GM21390 (cell line): ENCODE measurements at regions not wholly inside any gene's neighbourhood (a gene's known extent, or its start where the extent isn't known, plus 50 kb on each side); places are given as distances from the start of the nearest gene placed in this dataset.

Experiments
- ATAC-seq: cut with Tn5 transposase; IDR thresholded peaks from one replicate; pipeline ENCODE4 v1.9.1; 2021; ENCODE audit not compliant: unreplicated experiment

GRCh38 chr6:21807299-21808044, 213.9 kb downstream of the SOX4 start:
- ATAC-seq, result no peak

- no peak for ATAC-seq
Measured at GRCh38 chr6:21808045-21808470, 214.5 kb downstream of the SOX4 start.

GRCh38 chr6:21808551-21809242, 215.1 kb downstream of the SOX4 start:
- ATAC-seq, result no peak

DNA sequence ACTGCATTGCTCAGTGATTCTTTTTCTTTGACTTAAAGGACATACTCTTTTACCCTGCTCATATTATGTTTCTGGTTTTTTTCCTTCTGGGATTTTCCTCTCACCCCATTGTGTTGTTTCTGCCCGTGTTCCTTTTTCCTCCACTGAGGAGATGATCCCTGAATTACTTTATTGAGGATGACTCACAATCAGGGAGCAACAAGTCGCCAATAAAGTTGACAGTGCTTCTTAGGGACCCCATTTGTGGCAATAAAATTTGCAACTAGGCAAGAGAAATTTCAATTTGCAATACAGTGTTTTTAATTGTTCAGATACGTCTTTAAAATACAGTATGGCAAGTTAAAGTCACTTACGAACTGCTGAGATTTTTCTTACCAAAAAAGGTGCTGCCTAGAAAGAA, 217.9 kb downstream of the SOX4 start:
- no peak for ATAC-seq

DNA sequence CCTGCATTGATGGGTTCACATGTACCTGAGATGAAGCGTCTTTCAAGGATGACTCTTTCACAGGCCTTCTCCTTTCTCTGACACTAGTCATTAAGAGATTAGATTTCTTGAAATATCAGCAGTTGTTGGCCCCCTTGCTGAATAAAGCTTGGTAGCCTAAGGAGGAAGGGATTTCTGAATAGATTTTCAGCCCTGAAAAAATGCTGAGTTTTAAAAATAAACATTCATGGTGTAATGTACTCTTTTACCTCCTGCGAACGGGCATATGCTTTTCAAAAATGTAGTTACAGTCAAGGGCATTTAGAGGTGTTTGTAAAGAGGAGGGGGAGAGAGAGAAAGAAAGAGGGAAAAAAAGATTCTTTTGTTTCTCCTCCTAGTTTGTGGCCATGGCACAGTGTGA, 222.7 kb downstream of the SOX4 start:
- no peak for ATAC-seq

DNA sequence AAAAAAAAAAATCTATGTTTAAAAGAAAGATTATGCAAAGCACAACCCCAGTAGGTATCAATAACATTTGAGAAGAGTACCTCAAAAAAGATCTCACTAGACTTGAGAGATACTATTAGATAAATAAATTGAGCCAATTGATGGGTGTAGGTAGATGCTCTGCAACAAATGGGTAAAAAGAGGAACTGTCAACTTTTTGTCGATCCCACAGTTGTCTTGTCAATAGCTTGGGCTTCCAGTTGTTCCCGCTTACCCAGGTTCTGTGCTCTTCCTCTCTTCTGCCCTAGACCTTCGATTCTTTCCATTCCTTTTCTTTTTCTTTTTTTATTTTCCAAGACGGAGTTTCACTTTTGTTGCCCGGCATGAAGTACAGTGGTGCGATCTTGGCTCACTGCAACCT, 226.9 kb downstream of the SOX4 start:
- ATAC-seq, result no peak

DNA sequence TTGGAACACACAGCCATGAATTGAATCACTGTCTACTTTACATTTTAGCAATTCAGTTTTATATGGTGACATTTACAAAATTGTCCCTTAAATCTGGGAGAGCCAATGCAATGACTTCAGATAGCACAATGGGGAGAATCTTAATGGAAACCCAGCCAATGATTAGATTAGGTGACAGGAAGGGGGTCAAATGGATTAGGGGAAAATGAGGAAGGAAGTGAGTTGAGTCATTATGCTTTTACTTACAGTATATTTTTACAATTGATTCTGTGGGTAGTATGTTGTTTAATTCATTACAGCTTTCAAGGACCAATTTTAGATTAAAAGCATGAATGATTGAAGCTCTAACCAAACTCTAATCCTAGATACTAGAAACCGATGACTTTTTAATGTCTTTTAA, 229.8 kb downstream of the SOX4 start:
- no peak for ATAC-seq

DNA sequence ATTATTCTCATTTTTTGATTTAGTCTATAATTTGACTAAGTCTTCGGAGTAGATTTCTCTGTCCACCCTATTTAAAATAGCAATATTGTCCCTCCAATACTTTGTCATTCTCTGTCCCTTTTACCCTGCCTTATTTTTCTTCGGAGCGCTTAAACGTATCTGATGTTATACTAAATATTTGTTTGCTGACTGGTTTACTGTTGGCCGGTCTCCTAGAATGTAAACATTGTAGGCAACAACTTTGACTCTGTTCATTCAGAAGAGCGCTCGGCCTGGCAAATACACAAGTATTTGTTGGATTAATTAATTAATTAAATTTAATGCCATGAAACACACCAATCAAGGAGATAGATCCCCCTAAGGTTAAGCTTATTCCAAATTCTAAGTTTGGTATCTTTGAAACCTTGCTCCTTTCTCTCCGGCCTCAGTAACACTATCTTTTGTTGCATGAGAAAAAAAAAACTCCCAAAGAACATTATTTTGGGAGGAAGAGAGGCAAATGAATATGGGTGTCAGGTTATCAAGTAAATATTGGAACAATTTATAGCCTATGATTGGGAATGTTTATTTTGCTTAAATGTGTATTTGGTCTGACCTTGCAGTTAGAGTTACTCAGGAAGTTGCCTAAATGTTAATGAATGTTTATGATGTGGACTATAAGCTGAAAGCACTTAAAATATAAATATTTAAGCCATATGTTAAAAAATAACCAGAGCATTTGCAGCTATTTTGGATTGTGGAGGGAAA, 231.1 kb downstream of the SOX4 start:
- no peak for ATAC-seq

DNA sequence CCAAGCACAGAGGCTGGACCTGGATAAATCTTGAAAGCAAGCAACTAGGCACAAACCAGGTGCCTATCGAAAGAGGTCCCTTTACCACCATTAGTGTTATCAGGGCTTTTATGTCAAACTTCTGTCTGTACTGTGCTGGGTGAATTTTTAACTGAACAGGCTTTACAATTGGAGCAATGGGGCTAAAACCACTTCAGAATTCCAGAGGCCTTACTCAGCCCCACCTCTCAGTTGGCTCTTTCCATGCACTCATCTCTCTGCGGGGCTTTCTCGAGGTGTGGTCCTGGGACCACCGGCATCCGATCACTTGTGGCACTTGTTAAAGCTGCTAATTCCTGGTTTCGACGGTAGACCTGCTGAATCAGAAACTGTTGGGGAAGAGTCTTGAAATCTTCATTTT, 232.5 kb downstream of the SOX4 start:
- ATAC-seq, result no peak

GRCh38 chr6:21826904-21827303, 233.4 kb downstream of the SOX4 start:
- ATAC-seq, result no peak

DNA sequence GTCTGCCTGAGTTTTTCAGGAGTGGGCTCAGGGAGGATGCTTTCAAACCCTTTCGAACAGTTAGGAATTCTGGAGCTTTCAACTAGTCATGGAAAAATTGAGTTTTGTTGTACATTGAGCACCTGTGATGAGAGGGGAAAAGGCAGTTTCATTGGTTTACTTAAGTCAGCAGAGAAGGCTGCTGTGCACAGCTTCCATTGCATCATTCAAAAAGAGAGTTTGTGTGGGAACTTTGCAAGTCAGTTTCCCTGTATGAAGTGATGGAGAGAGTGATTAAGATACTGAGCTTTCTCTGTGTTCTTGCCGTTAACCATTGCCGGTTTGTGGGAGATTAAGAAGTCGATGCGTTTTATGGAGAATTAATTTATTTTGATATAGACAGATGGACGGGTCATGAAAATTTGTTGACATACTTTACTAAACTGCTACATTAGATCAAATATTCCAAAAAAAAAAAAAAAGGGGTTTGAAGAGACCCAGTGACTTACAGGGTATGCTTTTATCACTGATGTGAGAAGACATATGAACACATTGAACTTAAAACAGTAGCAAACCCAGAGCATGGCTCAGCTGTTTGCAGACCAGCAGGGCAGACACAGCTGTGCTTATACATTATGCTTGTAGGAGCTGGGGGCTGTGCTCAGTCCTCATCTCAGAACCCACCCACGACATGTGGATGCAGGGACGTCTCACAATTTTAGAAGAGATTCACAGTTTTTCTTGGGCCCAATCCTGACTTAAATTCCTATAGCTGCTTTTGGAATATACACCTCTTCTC, 234.1 kb downstream of the SOX4 start:
- ATAC-seq, result no peak

DNA sequence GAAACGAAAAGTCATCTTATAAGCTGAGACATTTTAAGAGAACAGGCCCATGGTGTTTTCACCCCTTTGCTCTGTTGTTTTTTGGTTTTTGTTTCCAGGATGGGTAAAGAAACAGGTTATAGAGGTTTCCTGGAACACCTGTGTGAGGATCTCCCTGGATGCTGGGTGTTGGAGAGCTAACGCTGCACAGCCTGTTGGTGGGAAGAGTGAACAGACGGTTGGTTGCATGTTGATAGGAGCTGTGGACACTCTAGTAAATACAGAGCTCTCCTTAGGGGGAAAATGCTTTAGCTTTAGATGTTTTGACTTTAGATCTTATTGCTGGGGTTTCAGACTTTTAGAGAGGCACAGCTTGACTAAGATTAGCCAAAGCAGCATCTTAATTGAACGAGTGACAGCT, 235.2 kb downstream of the SOX4 start:
- no peak for ATAC-seq

- ATAC-seq, result no peak
Measured at GRCh38 chr6:21829126-21829525, 235.6 kb downstream of the SOX4 start.

DNA sequence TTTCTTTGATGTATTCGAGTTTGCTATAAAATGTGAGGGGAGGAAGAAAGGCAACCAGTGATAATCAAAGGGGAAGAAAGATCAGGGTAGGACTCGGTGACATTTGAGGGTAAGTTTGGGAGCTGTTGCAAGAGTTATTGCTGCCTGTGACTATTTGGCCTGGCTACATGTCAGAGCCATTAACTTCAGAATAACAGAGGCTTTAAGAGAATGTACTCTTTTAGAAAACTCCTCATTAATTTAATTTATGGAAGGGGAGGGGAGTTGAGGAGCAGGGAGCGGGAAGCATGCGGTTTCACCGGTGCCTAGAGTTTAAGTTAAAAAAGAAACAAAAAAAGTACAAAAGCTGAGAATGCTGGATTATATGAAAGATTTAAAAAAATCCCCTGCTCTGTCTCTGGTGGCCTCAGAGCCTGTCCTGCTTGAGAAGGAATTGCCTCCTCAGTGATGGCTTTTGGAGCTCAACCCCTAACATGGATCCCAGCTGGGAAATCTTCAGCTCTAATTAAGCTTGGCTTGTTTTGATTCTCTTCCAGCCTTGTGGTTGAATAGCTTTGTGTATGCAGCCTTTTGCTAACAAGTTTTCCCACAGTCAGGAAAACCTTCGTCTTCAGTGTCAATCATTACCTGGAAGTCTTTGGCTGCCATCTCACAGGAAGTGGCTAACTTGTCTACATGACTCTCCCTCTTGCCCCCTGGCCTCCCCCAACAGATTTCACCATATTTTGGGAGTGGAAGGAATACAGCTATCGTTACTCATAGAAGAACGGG, 238.2 kb downstream of the SOX4 start:
- ATAC-seq, result no peak

DNA sequence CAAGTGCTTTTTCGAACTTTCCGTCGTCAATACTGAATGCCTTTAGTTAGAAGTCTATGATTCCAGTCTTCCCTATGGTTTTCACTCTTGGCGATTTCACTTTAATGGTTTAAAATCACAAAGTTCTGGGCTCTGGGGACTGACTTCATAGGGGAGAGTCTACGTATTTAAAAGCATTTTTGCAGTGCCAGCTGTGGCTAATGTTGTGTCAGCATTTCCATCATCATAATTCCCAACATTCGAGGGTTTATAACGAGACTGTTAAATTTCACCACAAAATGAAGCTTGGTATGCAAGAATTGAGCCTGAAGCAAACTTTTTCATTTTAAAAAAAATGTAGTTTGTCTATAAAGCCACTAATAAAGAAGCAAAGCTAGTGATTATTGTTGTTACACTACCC, 242.7 kb downstream of the SOX4 start:
- no peak for ATAC-seq

DNA sequence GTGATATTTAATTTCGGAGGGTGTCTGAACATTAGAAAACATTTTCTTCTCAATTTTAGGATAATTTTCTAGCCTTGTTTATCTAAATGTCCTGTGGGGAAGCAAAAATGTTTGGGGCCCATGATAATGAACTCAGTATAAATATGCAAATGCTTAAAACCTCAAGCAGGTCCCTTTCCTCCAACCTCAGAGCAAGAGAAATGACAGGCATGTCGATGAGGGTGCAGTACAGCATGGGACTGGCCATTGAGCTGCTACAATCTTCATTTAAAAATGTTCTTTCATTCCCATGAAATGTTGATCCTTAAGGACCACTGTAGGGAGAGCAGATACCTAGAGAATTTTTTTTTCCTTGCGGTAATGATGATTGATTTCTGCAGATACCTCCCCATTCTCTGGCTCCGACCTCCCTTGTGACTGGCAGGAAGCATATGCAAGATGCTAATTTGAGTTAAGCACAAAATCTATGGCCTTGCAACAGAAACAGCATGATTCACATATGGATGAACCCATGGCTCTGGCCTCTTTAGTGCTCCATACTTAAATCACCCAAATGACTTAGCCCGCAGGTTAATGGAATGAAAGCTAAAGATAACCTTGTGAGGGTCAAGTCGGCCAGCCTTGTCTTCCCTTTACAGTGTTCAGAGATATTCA, 243.3 kb downstream of the SOX4 start:
- ATAC-seq, result no peak

DNA sequence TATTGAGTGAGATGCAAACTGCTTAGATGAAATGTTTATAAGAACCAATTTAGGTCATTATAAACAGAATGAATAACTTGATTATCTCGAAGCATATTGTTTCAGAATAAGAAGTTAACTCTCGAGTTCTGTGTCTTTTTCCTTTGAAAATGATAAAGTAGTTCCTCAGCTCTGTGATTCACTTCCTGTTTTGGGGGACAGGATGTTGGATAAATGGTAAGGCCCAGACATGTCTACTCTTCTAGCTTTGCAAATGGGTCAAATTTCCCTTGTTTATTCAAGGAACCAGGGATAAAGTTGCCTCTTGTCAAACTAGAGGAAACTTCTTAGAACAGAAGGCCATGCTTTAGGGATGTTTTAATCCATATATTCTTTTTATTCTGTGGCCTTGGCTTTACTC, 246.9 kb downstream of the SOX4 start:
- no peak for ATAC-seq

GRCh38 chr6:21842875-21843645, 249.5 kb downstream of the SOX4 start:
- no peak for ATAC-seq
